Subcutaneous abdominal adipose tissue (tissue), 5 donors: ENCODE measurements at regions not wholly inside any gene's neighbourhood (a gene's known extent, or its start where the extent isn't known, plus 50 kb on each side); places are given as distances from the start of the nearest gene placed in this dataset.

Experiments
- H3K27ac ChIP-seq: one replicate; pipeline ENCODE4 v1.7.0; 2013; ENCODE audit warnings: low read depth, mild to moderate bottlenecking, inconsistent platforms, low read length, moderate library complexity
- H3K27me3 ChIP-seq, 5 donors: one replicate each; pipeline ENCODE4 v1.7.0; 2013; ENCODE audit warnings: low read length in 5 of 5, inconsistent platforms in 1 of 5; ENCODE audit not compliant: control insufficient read depth in 5 of 5, insufficient read depth in 4 of 5
- H3K36me3 ChIP-seq, 5 donors: one replicate each; pipeline ENCODE4 v1.7.0; 2013; ENCODE audit warnings: low read length in 5 of 5; ENCODE audit not compliant: control insufficient read depth in 5 of 5, insufficient read depth in 5 of 5
- H3K4me1 ChIP-seq, 5 donors: one replicate each; pipeline ENCODE4 v1.7.0; 2013; ENCODE audit warnings: low read length in 5 of 5, mild to moderate bottlenecking in 3 of 5, moderate library complexity in 1 of 5; ENCODE audit not compliant: control insufficient read depth in 5 of 5, insufficient read depth in 5 of 5
- H3K4me3 ChIP-seq, 5 donors: one replicate each; pipeline ENCODE4 v1.7.0; 2013; ENCODE audit warnings: low read length in 5 of 5, low read depth in 1 of 5
- H3K9ac ChIP-seq, 5 donors: one replicate each; pipeline ENCODE4 v1.7.0; 2013; ENCODE audit warnings: low read length in 5 of 5, mild to moderate bottlenecking in 4 of 5, moderate library complexity in 3 of 5
- H3K9me3 ChIP-seq, 5 donors: one replicate each; pipeline ENCODE4 v1.7.0; 2013; ENCODE audit warnings: low read length in 5 of 5; ENCODE audit not compliant: control insufficient read depth in 5 of 5
- donor health status: healthy.
- donor health status: healthy.
- donor health status: healthy.
- donor health status: healthy.
- donor health status: healthy.

- Histone ChIP-seq H3K27ac (no peak overlapping the region), H3K9ac (no peak overlapping the region), H3K9me3 (no peaks in the 10 kb centered on the region), H3K4me1 (peaks cover 0 to 4% (median 0%) of the 10 kb centered on the region in 5 donors), H3K27me3 (no peaks in the 10 kb centered on the region), H3K4me3 (peak overlapping the region in 1 of 5 donors; percentile 6), H3K36me3 (no peaks in the 10 kb centered on the region)
These were observed 386.7 kb upstream of the ATP5MC3 start for GRCh38 chr2:175568109-175568730.

GRCh38 chr2:175567435-175568061 is 386.0 kb upstream of the ATP5MC3 start:
- Histone ChIP-seq H3K4me3 (peak overlapping the region in 4 of 5 donors; percentile 6 to 44 (median 24)), H3K4me1 (peaks cover 0 to 4% (median 0%) of the 10 kb centered on the region in 5 donors), H3K27me3 (no peaks in the 10 kb centered on the region), H3K36me3 (no peaks in the 10 kb centered on the region), H3K9ac (no peak overlapping the region), H3K27ac (no peak overlapping the region), H3K9me3 (no peaks in the 10 kb centered on the region)

- Histone ChIP-seq H3K27me3 (no peaks in the 10 kb centered on the region), H3K9me3 (no peaks in the 10 kb centered on the region), H3K4me3 (no peak overlapping the region), H3K4me1 (no peaks in the 10 kb centered on the region), H3K9ac (no peak overlapping the region), H3K27ac (no peak overlapping the region), H3K36me3 (no peaks in the 10 kb centered on the region)
These were observed 379.1 kb upstream of the ATP5MC3 start for GRCh38 chr2:175560521-175561169.

GRCh38 chr2:175559613-175560012 is 378.1 kb upstream of the ATP5MC3 start:
- no peaks in the 10 kb centered on the region for H3K27me3 ChIP-seq
- no peak overlapping the region for H3K27ac ChIP-seq
- no peaks in the 10 kb centered on the region for H3K4me1 ChIP-seq
- no peaks in the 10 kb centered on the region for H3K9me3 ChIP-seq
- no peak overlapping the region for H3K4me3 ChIP-seq
- H3K36me3 ChIP-seq, result no peaks in the 10 kb centered on the region
- H3K9ac ChIP-seq, result no peak overlapping the region

GRCh38 chr2:175557810-175558377 is 376.4 kb upstream of the ATP5MC3 start:
- no peaks in the 10 kb centered on the region for H3K36me3 ChIP-seq

DNA sequence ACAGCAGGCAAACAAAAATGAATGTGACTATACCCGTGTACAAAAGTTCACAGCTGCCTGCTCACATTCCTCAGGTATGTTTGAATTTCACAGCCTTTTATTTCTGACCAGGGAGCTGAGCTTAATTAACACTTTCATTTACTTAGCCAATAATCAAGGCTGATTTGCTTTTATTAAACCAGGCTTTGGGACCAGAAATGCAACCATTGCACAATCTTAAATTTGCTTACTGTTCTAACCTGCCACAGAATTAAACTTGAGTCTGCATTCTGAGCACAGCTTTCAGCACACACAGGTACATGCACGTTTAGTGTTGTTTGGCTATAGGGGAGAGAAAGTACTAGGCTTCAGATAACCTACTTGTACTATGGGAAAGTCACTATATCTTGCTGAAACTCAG is 372.4 kb upstream of the ATP5MC3 start:
- Histone ChIP-seq H3K9ac (no peak overlapping the region), H3K27ac (no peak overlapping the region), H3K27me3 (no peaks in the 10 kb centered on the region), H3K36me3 (no peaks in the 10 kb centered on the region), H3K9me3 (no peaks in the 10 kb centered on the region), H3K4me1 (no peaks in the 10 kb centered on the region), H3K4me3 (no peak overlapping the region)

More at GRCh38 chr2:175557810-175558377, 376.4 kb upstream of the ATP5MC3 start:
- Histone ChIP-seq H3K27me3 (no peaks in the 10 kb centered on the region), H3K27ac (no peak overlapping the region), H3K9me3 (no peaks in the 10 kb centered on the region), H3K4me1 (no peaks in the 10 kb centered on the region), H3K9ac (no peak overlapping the region), H3K4me3 (no peak overlapping the region)

DNA sequence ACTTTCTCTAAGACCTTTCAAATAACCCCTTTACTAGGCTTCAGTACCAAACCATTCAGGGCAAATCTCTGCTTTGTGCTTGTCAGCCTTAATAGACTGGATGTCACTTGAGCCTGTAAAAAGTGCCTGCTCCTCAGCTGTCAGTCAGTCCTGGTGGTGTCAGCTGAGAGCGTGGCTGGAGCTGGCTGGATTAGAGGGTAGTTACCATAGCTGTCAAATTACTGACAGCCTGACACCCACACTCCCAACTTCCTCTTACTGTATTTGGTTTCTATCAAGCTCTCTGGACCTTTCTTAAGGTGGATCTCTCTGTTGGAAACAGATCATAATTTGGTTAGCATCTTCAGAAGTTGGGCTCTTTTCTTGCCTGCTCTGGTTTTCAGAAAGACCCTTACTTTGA is 371.4 kb upstream of the ATP5MC3 start:
- no peaks in the 10 kb centered on the region for H3K27me3 ChIP-seq
- no peaks in the 10 kb centered on the region for H3K4me1 ChIP-seq
- H3K36me3 ChIP-seq, result no peaks in the 10 kb centered on the region
- H3K27ac ChIP-seq, result no peak overlapping the region
- H3K9ac ChIP-seq, result no peak overlapping the region
- H3K9me3 ChIP-seq, result no peaks in the 10 kb centered on the region
- no peak overlapping the region for H3K4me3 ChIP-seq

DNA sequence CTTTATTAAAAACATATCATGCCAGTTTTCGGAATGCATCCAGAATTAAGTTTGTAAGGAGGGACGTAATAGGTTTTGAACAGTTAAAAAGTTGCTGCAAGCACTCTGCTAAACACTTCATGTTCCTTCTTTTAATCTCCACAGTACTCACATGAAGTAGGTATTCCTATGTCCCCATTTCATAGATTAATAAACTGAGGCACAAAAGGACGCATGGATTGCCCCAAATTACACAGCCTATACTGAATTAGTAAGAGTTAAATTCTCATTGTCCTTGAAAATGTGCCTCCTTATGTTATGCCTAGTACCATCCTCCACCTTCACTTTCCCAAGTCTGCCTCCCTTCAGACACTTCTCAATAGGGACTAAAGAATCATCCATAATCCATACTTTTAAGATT is 358.9 kb upstream of the ATP5MC3 start:
- Histone ChIP-seq H3K27ac (no peak overlapping the region), H3K4me3 (no peak overlapping the region), H3K27me3 (no peaks in the 10 kb centered on the region), H3K9me3 (peaks cover 0 to 5% (median 4%) of the 10 kb centered on the region in 5 donors), H3K9ac (no peak overlapping the region), H3K36me3 (no peaks in the 10 kb centered on the region), H3K4me1 (no peaks in the 10 kb centered on the region)

GRCh38 chr2:175539122-175539521 is 357.6 kb upstream of the ATP5MC3 start:
- no peaks in the 10 kb centered on the region for H3K27me3 ChIP-seq
- H3K9me3 ChIP-seq, result peaks cover 0 to 5% (median 4%) of the 10 kb centered on the region in 5 donors
- no peaks in the 10 kb centered on the region for H3K4me1 ChIP-seq
- H3K36me3 ChIP-seq, result no peaks in the 10 kb centered on the region
- H3K27ac ChIP-seq, result no peak overlapping the region
- H3K9ac ChIP-seq, result no peak overlapping the region
- no peak overlapping the region for H3K4me3 ChIP-seq

DNA sequence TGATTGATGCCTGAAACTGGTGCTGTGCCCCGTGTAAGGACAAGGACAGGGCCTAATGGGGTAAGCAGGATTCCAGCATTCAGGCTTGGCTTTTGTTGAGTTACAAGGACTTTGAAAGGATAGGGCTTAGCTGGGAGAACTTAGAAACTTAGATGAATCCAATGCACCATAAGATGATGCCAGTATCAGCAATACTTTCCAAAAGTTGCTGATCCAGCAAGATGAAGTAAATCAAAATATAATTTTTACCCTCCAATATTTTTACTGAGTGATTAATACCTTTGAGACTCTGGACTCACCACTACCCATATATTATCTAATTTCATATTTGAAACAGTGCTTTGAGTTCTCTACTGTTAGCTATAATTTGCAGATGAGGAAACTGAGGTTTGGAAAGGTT is 354.5 kb upstream of the ATP5MC3 start:
- Histone ChIP-seq H3K27me3 (no peaks in the 10 kb centered on the region), H3K27ac (no peak overlapping the region), H3K9me3 (no peaks in the 10 kb centered on the region), H3K4me1 (no peaks in the 10 kb centered on the region), H3K9ac (no peak overlapping the region), H3K36me3 (no peaks in the 10 kb centered on the region), H3K4me3 (no peak overlapping the region)
